ENCODE measurements at regions not wholly inside any gene's neighbourhood (a gene's known extent, or its start where the extent isn't known, plus 50 kb on each side); places are given as distances from the start of the nearest gene placed in this dataset.
A peak's percentile ranks its signal among the peaks of the same experiment; 100 is the strongest.
"Not testable (repeated sequence)": the region's sequence is repeated elsewhere in the genome, so short reads cannot be mapped to it uniquely, and the experiment has no call there.

DNA sequence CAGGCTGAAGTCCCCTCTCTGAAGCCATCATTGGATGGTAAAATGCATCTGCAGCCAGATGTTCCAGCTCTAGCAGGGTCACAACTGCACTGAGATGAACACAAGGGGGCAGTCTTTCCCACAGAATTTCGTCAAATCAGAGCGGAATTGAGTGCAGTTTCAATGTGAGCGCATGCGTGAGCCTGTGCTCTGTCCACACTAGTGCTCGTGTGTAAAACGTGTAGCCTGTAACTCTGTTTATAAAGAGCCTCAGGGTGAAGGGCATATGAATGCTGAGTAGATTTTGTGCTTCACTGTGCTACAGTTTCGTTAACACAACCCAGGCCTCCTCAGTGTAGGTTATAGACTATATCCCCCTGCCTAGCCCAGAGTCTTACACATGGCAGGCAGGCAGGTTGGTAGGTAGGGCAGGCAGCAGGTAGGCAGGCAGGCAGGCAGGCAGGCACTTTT lies 92.7 kb upstream of the GOLGA6L4 start:
- DNase-seq (peak in 4 of 5 donors; percentile 85 to 96 (median 90)), FAIRE-seq (no peak)
- TF ChIP-seq, protein P1, sequence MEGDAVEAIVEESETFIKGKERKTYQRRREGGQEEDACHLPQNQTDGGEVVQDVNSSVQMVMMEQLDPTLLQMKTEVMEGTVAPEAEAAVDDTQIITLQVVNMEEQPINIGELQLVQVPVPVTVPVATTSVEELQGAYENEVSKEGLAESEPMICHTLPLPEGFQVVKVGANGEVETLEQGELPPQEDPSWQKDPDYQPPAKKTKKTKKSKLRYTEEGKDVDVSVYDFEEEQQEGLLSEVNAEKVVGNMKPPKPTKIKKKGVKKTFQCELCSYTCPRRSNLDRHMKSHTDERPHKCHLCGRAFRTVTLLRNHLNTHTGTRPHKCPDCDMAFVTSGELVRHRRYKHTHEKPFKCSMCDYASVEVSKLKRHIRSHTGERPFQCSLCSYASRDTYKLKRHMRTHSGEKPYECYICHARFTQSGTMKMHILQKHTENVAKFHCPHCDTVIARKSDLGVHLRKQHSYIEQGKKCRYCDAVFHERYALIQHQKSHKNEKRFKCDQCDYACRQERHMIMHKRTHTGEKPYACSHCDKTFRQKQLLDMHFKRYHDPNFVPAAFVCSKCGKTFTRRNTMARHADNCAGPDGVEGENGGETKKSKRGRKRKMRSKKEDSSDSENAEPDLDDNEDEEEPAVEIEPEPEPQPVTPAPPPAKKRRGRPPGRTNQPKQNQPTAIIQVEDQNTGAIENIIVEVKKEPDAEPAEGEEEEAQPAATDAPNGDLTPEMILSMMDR (IDR thresholded peaks at IDR 0.05; ENCODE audit: borderline replicate concordance, extremely low read depth, insufficient read depth): peak; percentile 85
- Histone ChIP-seq H3K9me3 (ENCODE audit: control insufficient read depth in 2 of 3, insufficient read depth in 1 of 3, low read length in 3 of 3) (no peaks in the 10 kb centered on the region), H3K4me3 (ENCODE audit: low read length in 3 of 3) (peak overlapping the region; percentile 9 to 66 (median 39)), H3K9ac (ENCODE audit: low read length in 3 of 3) (no peak overlapping the region), H3K27ac (ENCODE audit: low read depth in 2 of 2, low read length in 2 of 2) (no peak overlapping the region), H3K36me3 (ENCODE audit: control insufficient read depth in 2 of 3, insufficient read depth in 3 of 3, low read length in 3 of 3) (no peaks in the 10 kb centered on the region), H3K27me3 (ENCODE audit: control insufficient read depth, insufficient read depth, low read length) (no peaks in the 10 kb centered on the region), H3K4me1 (ENCODE audit: control insufficient read depth in 2 of 3, insufficient read depth in 2 of 3, low read depth in 1 of 3, low read length in 3 of 3) (no peaks in the 10 kb centered on the region)
- intact Hi-C loops (cut with DNase I): no loop called here

DNA sequence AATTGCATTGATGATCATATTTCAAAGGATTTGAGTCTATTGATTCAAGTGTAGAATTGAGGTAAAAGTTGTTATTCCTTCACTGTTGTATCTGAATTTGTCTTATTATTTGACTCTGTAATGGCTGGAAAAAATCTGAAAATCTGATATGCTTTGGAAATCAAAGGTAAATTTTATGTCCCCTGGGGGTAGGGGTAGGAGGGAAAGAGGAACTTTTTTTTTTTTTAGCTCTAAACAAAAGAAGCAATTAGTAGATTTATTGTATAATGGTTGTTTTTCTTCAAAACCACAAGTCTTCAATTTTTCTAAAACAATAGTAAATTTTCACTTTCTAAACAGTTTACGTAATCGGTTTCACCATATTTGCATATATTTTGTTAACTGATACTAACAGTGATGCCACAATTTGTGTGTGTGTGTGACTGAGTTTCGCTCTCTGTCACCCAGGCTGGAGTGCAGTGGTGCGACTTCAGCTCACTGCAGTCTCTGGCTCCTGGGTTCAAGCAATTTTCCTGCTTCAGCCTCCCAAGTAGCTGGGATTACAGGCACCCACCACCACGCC lies 91.7 kb upstream of the GOLGA6L4 start:
- intact Hi-C loops (cut with DNase I): no loop called here

GRCh38 chr15:84144946-84145345 lies 90.6 kb upstream of the GOLGA6L4 start:
- DNase-seq; H3K4me1 ChIP-seq (ENCODE audit: control insufficient read depth in 2 of 3, insufficient read depth in 2 of 3, low read depth in 1 of 3, low read length in 3 of 3); H3K9me3 ChIP-seq (ENCODE audit: control insufficient read depth in 2 of 3, insufficient read depth in 1 of 3, low read length in 3 of 3); H3K4me3 ChIP-seq (ENCODE audit: low read length in 3 of 3); H3K9ac ChIP-seq (ENCODE audit: low read length in 3 of 3); H3K27ac ChIP-seq (ENCODE audit: low read depth in 2 of 2, low read length in 2 of 2); H3K27me3 ChIP-seq (ENCODE audit: control insufficient read depth, insufficient read depth, low read length); intact Hi-C loops (cut with DNase I); H3K36me3 ChIP-seq (ENCODE audit: control insufficient read depth in 2 of 3, insufficient read depth in 3 of 3, low read length in 3 of 3); FAIRE-seq: not testable (repeated sequence)

More for the DNA sequence above, 91.7 kb upstream of the GOLGA6L4 start:
- Histone ChIP-seq H3K4me3 (ENCODE audit: low read length in 3 of 3) (no peak overlapping the region), H3K27ac (ENCODE audit: low read depth in 2 of 2, low read length in 2 of 2) (no peak overlapping the region), H3K4me1 (ENCODE audit: control insufficient read depth in 2 of 3, insufficient read depth in 2 of 3, low read depth in 1 of 3, low read length in 3 of 3) (no peaks in the 10 kb centered on the region), H3K9ac (ENCODE audit: low read length in 3 of 3) (no peak overlapping the region), H3K9me3 (ENCODE audit: control insufficient read depth in 2 of 3, insufficient read depth in 1 of 3, low read length in 3 of 3) (no peaks in the 10 kb centered on the region), H3K36me3 (ENCODE audit: control insufficient read depth in 2 of 3, insufficient read depth in 3 of 3, low read length in 3 of 3) (no peaks in the 10 kb centered on the region), H3K27me3 (ENCODE audit: control insufficient read depth, insufficient read depth, low read length) (no peaks in the 10 kb centered on the region)
- no peak for FAIRE-seq
- DNase-seq: no peak
- TF ChIP-seq, protein P1 (IDR thresholded peaks at IDR 0.05; ENCODE audit: borderline replicate concordance, extremely low read depth, insufficient read depth): no peak

GRCh38 chr15:84146299-84146698 lies 89.3 kb upstream of the GOLGA6L4 start:
- intact Hi-C loops (cut with DNase I); H3K27me3 ChIP-seq (ENCODE audit: control insufficient read depth, insufficient read depth, low read length); H3K27ac ChIP-seq (ENCODE audit: low read depth in 2 of 2, low read length in 2 of 2); H3K9me3 ChIP-seq (ENCODE audit: control insufficient read depth in 2 of 3, insufficient read depth in 1 of 3, low read length in 3 of 3); H3K9ac ChIP-seq (ENCODE audit: low read length in 3 of 3); H3K4me1 ChIP-seq (ENCODE audit: control insufficient read depth in 2 of 3, insufficient read depth in 2 of 3, low read depth in 1 of 3, low read length in 3 of 3); H3K36me3 ChIP-seq (ENCODE audit: control insufficient read depth in 2 of 3, insufficient read depth in 3 of 3, low read length in 3 of 3); DNase-seq; FAIRE-seq; H3K4me3 ChIP-seq (ENCODE audit: low read length in 3 of 3): not testable (repeated sequence)

DNA sequence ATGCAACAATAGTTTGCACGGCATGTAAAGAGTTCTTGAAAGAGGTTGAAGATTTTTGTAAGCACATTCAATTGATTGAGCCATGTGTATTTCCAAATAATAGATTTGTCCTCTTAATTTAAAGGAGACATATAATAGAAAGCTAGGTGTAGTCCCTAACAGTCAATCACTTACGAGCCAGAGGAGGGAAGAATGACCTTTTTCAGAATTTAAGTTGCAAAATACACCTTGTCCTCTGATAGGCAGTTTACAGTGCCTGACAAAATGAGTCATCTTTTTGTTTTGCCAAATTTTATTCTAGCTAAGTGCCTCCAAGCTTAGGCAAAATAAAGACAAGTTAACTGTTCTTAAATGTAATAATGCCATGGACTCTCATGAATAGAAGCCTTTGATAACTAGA lies 88.3 kb upstream of the GOLGA6L4 start:
- H3K4me1 ChIP-seq (ENCODE audit: control insufficient read depth in 2 of 3, insufficient read depth in 2 of 3, low read depth in 1 of 3, low read length in 3 of 3); intact Hi-C loops (cut with DNase I); H3K4me3 ChIP-seq (ENCODE audit: low read length in 3 of 3); H3K9ac ChIP-seq (ENCODE audit: low read length in 3 of 3); DNase-seq; H3K27ac ChIP-seq (ENCODE audit: low read depth in 2 of 2, low read length in 2 of 2); H3K27me3 ChIP-seq (ENCODE audit: control insufficient read depth, insufficient read depth, low read length); H3K36me3 ChIP-seq (ENCODE audit: control insufficient read depth in 2 of 3, insufficient read depth in 3 of 3, low read length in 3 of 3); FAIRE-seq; H3K9me3 ChIP-seq (ENCODE audit: control insufficient read depth in 2 of 3, insufficient read depth in 1 of 3, low read length in 3 of 3): not testable (repeated sequence)

All from kidney (tissue), 13 donors.